ENCODE measurements at regions not wholly inside any gene's neighbourhood (a gene's known extent, or its start where the extent isn't known, plus 50 kb on each side); places are given as distances from the start of the nearest gene placed in this dataset.

GRCh38 chr2:153195342-153195741, 283.2 kb downstream of the RPRM start:
- Histone ChIP-seq H3K79me2 (ENCODE audit: insufficient read depth, low read length) (no peaks in the 10 kb centered on the region), H3K4me3 (replicated peaks in 1 of 2; ENCODE audit: low read depth in 1 of 2, low read length in 2 of 2) (no peak overlapping the region), H3K27ac (ENCODE audit: low read depth, low read length) (no peak overlapping the region), H3K9me3 (ENCODE audit: control insufficient read depth in 1 of 2, insufficient read depth in 1 of 2, low read depth in 1 of 2, low read length in 2 of 2) (no peaks in the 10 kb centered on the region), H2AFZ (ENCODE audit: low read depth, low read length, poor library complexity, severe bottlenecking) (no peak overlapping the region), H3K4me2 (ENCODE audit: low read length) (no peak overlapping the region), H3K36me3 (ENCODE audit: control insufficient read depth in 1 of 2, insufficient read depth in 2 of 2, low read length in 2 of 2) (no peaks in the 10 kb centered on the region), H4K20me1 (ENCODE audit: insufficient read depth) (no peaks in the 10 kb centered on the region), H3K9me2 (ENCODE audit: insufficient read depth) (no peaks in the 10 kb centered on the region), H3K9ac (ENCODE audit: low read length) (no peak overlapping the region), H3K4me1 (ENCODE audit: control insufficient read depth in 1 of 2, insufficient read depth in 2 of 2, low read length in 2 of 2) (no peaks in the 10 kb centered on the region), H3K27me3 (ENCODE audit: insufficient read depth, low read length) (no peaks in the 10 kb centered on the region)
- BruUV-seq (replicated peaks), result no TSS peak
- DNase-seq (ENCODE audit: low read depth, low spot score) (no peak), ATAC-seq (no peak)
- ChIA-PET CTCF (no interaction called here), POLR2A (no interaction called here), RAD21 (ENCODE audit: low non-redundant PET in 1 of 2, low total read pairs in 2 of 2, uncharacterized antibody in 2 of 2, unreplicated experiment in 2 of 2) (no interaction called here)
- intact Hi-C loops (cut with micrococcal nuclease), result no loop called here
- TF ChIP-seq ZBTB33 (IDR thresholded peaks at IDR 0.05; ENCODE audit: extremely low read depth, insufficient replicate concordance, low read length) (no peak), CEBPB (IDR thresholded peaks at IDR 0.05; ENCODE audit: low read depth) (no peak), POLR2AphosphoS5 (IDR thresholded peaks at IDR 0.05; ENCODE audit: low read depth, low read length) (no peak), EGR1 (IDR thresholded peaks at IDR 0.05; ENCODE audit: low read depth) (no peak), RAD21 (IDR thresholded peaks at IDR 0.05; ENCODE audit: low read depth) (no peak), YY1 (IDR thresholded peaks at IDR 0.05; ENCODE audit: extremely low read depth, insufficient replicate concordance, low read depth, low read length) (no peak), CBX3 (IDR thresholded peaks at IDR 0.05; ENCODE audit: low read depth) (no peak), CTCF (IDR thresholded peaks at IDR 0.05 in 2 of 3, conservative IDR thresholded peaks at IDR 0.05 in 1 of 3; ENCODE audit: borderline replicate concordance in 1 of 3, insufficient read depth in 1 of 3, low read depth in 2 of 3, low read length in 2 of 3) (no peak), MAX (IDR thresholded peaks at IDR 0.05) (no peak), JUND (IDR thresholded peaks at IDR 0.05) (no peak), ZNF274 (IDR thresholded peaks at IDR 0.05; ENCODE audit: low read depth, low read length) (no peak), EZH2 (IDR thresholded peaks at IDR 0.05) (no peak), SIN3A (IDR thresholded peaks at IDR 0.05; ENCODE audit: low read depth) (no peak), TCF7L2 (IDR thresholded peaks at IDR 0.05; ENCODE audit: borderline replicate concordance, extremely low read depth, insufficient read depth, insufficient read length) (no peak), ATF3 (IDR thresholded peaks at IDR 0.05) (no peak)

Data from HCT116 (cell line).